Calu3 (cell line): ENCODE measurements at regions not wholly inside any gene's neighbourhood (a gene's known extent, or its start where the extent isn't known, plus 50 kb on each side); places are given as distances from the start of the nearest gene placed in this dataset.

Experiments
- BruUV-seq: library from RNA; stranded (reverse); fragments of 400-500 nt; replicated peaks from 2 replicates; lab custom pipeline; 2021; lab: Mats Ljungman, UMichigan
- CTCF ChIA-PET: fragments of 300-600 bp; sonication (Branson Sonifier 250); formaldehyde crosslinking; loops from one replicate; lab custom pipeline; 2022; ENCODE audit warnings: antibody characterized with exemption; lab: Charles Lee
- DNase-seq: peaks from one replicate; pipeline ENCODE4 v3.0.0; 2022
- H3K27ac Mint-ChIP-seq: one replicate; pipeline ENCODE4 v1.8.0; 2022; ENCODE audit warnings: mixed read lengths; ENCODE audit not compliant: unreplicated experiment
- H3K27me3 Mint-ChIP-seq: one replicate; pipeline ENCODE4 v1.8.0; 2022; ENCODE audit warnings: mixed read lengths; ENCODE audit not compliant: unreplicated experiment
- H3K36me3 Mint-ChIP-seq: one replicate; pipeline ENCODE4 v1.8.0; 2022; ENCODE audit warnings: mild to moderate bottlenecking, moderate library complexity, mixed read lengths; ENCODE audit not compliant: insufficient read depth, unreplicated experiment
- H3K4me1 Mint-ChIP-seq: one replicate; pipeline ENCODE4 v1.8.0; 2022; ENCODE audit warnings: mild to moderate bottlenecking, low read depth, mixed read lengths; ENCODE audit not compliant: unreplicated experiment
- H3K4me3 Mint-ChIP-seq: one replicate; pipeline ENCODE4 v1.8.0; 2022; ENCODE audit warnings: mild to moderate bottlenecking, low read depth, moderate library complexity, mixed read lengths; ENCODE audit not compliant: unreplicated experiment
- H3K9me3 Mint-ChIP-seq: one replicate; pipeline ENCODE4 v1.8.0; 2022; ENCODE audit warnings: low read depth, mixed read lengths; ENCODE audit not compliant: unreplicated experiment
- CTCF ChIP-seq: fragments of 200-600 bp; IDR thresholded peaks from one replicate; pipeline ENCODE4 v1.8.0; 2022; ENCODE audit warnings: antibody characterized with exemption; ENCODE audit not compliant: unreplicated experiment
- intact Hi-C: fragments of 100-400 bp; cut with micrococcal nuclease; formaldehyde crosslinking; loops from one replicate; pipeline ENCODE4 v1.10.0; 2022; ENCODE audit not compliant: unreplicated experiment

DNA sequence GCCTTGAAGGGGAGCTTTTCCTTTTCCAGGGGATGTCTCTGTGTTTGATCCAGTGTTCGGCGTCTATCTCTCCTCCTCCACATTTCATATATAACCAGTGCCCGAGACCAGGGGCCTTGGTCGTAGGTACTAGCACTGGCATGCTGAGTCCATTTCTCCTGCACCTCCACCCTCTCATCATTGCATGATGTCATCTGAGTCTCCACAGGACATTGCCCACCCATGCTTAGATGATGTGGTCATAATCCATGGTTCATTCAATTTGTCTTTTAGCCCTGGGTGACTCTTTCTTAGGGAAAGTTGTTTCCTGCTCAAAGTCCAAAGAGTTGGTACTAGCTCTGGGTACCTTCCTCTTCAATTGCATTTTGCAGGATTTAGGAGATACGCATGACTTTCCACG lies 328.1 kb downstream of the BCL11B start:
- no peak for DNase-seq
- H3K27ac Mint-ChIP-seq: no peak overlapping the region
- no peaks in the 10 kb centered on the region for H3K4me1 Mint-ChIP-seq
- CTCF ChIA-PET: no interaction called here
- no peaks in the 10 kb centered on the region for H3K36me3 Mint-ChIP-seq
- TF ChIP-seq CTCF: no peak
- no peaks in the 10 kb centered on the region for H3K9me3 Mint-ChIP-seq
- peaks cover 15% of the 10 kb centered on the region for H3K27me3 Mint-ChIP-seq
- H3K4me3 Mint-ChIP-seq: no peak overlapping the region
- intact Hi-C loops: no loop called here
- no TSS peak for BruUV-seq

DNA sequence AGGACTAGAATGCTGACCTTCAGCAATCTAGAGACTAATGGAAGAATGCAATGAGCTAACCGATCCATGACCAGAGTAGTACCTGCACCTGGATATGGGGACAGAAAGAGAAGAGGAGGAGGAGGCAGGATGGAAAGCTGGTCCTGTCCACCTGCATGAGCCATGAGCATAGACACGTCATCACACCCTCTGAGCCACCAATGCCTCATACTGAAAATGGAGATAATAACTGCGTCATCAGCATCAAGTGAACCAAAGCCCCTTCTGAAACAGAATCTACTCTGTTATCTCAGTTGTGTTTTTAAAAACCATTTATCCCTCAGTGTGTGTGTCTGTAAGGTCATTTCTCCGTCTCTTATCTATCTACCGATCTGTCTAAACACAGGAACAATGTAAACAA lies 327.0 kb downstream of the BCL11B start:
- intact Hi-C loops: no loop called here
- no peak for TF ChIP-seq CTCF
- CTCF ChIA-PET: no interaction called here
- Mint-ChIP-seq H3K36me3 (no peaks in the 10 kb centered on the region), H3K4me1 (no peaks in the 10 kb centered on the region), H3K27ac (no peak overlapping the region), H3K4me3 (no peak overlapping the region), H3K9me3 (no peaks in the 10 kb centered on the region), H3K27me3 (peaks cover 10% of the 10 kb centered on the region)
- BruUV-seq: no TSS peak
- DNase-seq: no peak

DNA sequence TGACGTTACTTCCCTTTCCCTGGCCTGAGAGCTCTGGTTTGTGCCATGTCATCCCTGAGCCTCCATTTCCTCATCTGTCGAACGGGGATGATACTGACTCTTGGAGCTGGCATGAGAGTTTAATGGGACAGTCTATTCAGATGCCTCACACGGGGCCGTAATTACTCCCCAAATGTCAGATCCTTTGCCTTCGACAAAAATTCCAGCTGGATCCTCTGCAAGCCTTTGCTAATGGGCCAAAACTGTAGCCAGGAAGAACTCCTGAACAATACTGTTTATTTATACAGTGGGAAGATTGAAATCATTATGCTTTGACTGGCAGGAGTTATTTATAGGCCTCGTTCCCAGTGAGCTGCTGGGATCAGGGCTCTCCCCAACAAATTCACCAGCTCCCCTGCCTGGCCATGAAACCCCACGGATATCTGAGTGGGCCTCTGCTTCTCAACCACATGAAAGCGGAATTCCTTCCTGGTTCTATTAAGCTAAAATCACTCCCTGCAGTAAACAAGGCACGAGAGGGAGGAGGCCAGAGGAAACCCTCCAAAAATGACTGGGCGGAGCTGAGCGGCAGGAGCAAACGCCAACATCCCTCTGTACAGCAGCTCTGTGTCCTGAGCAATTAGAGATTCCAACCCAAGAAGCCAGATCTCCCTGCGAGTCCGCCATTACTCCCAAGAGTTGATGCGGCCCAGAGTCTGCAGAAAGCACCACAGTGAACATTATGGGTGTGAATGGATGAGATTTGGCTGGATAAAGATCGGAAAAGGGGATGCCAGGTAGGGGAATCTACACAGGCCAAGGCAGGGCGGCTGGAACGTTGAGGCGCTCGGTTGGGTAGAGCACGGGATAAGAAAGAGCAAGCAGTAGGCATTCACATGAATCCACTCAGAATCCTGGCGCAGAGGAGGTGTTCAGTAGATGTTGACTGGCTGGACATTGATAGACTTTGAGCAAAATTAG lies 326.1 kb downstream of the BCL11B start:
- H3K9me3 Mint-ChIP-seq: no peaks in the 10 kb centered on the region
- no peaks in the 10 kb centered on the region for H3K4me1 Mint-ChIP-seq
- intact Hi-C loops: no loop called here
- CTCF ChIA-PET: no interaction called here
- DNase-seq: no peak
- no peak overlapping the region for H3K27ac Mint-ChIP-seq
- H3K27me3 Mint-ChIP-seq: peaks cover 10% of the 10 kb centered on the region
- BruUV-seq: no TSS peak
- H3K4me3 Mint-ChIP-seq: no peak overlapping the region
- TF ChIP-seq CTCF: no peak
- no peaks in the 10 kb centered on the region for H3K36me3 Mint-ChIP-seq

DNA sequence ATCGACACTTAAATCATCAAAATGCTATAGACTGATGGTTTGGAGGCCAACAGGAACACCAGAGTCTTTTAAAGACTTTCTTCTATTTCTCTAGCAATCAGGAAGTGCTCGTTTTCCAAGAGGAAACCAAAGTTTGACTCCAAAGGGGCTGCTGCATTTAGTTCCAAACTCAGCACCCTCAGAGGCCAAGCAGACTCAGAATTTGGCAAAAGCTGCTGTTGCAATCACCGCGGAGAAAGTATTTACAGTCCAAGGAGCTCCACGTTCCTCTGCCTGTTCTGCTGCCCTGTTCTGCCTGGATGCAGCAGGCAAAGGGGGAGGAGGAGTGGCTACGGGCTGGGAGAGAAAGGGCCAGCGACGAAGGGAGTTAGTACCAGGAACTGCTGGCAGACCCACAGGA lies 325.1 kb downstream of the BCL11B start:
- peaks cover 10% of the 10 kb centered on the region for H3K27me3 Mint-ChIP-seq
- TF ChIP-seq CTCF: no peak
- intact Hi-C loops: no loop called here
- no peaks in the 10 kb centered on the region for H3K4me1 Mint-ChIP-seq
- BruUV-seq: no TSS peak
- no peaks in the 10 kb centered on the region for H3K36me3 Mint-ChIP-seq
- CTCF ChIA-PET: no interaction called here
- no peak for DNase-seq
- H3K4me3 Mint-ChIP-seq: no peak overlapping the region
- no peaks in the 10 kb centered on the region for H3K9me3 Mint-ChIP-seq
- no peak overlapping the region for H3K27ac Mint-ChIP-seq
